Stomach (tissue), 8 donors: ENCODE measurements at regions not wholly inside any gene's neighbourhood (a gene's known extent, or its start where the extent isn't known, plus 50 kb on each side); places are given as distances from the start of the nearest gene placed in this dataset.

Experiments
- DNase-seq, 2 donors: peaks; one replicate each; pipeline versions ENCODE4 v3.0.0 to v3.0.0-alpha.2; 2013 to 2019
- H3K27ac ChIP-seq, 5 donors: fragments of 200-600 bp in 4 of 5; sonication (generic) in 4 of 5; one replicate each; pipeline ENCODE4 v1.5.1; 2013 to 2019; ENCODE audit warnings: mild to moderate bottlenecking in 1 of 5, moderate library complexity in 1 of 5
- H3K27me3 ChIP-seq, 3 donors: fragments of 200-600 bp; sonication (generic); one replicate each; pipeline ENCODE4 v1.5.1; 2017 to 2019; ENCODE audit warnings: mixed run types in 1 of 3
- H3K36me3 ChIP-seq, 4 donors: fragments of 200-600 bp; sonication (generic); 1 replicate in 3 of 4; 2 replicates in 1 of 4; pipeline ENCODE4 v1.5.1; 2016 to 2019
- H3K4me1 ChIP-seq, 4 donors: fragments of 200-600 bp; sonication (generic); one replicate each; pipeline ENCODE4 v1.5.1; 2016 to 2019
- H3K4me3 ChIP-seq, 4 donors: fragments of 200-600 bp; sonication (generic) in 3 of 4; one replicate each; pipeline ENCODE4 v1.5.1; 2016 to 2019; ENCODE audit warnings: mild to moderate bottlenecking in 1 of 4
- H3K9me3 ChIP-seq, 4 donors: fragments of 200-600 bp; sonication (generic); one replicate each; pipeline ENCODE4 v1.5.1; 2016 to 2019
- CTCF ChIP-seq, 7 experiments: fragments of 450-650 bp in 4 of 7; fragments of 200-600 bp in 3 of 7; sonication (generic) in 3 of 7; IDR thresholded peaks; one replicate each; pipeline ENCODE4 v1.5.1; 2016 to 2019; ENCODE audit warnings: antibody characterized with exemption in 7 of 7, control low read depth in 2 of 7, mild to moderate bottlenecking in 1 of 7
- EP300 ChIP-seq: sonication (generic); formaldehyde crosslinking; IDR thresholded peaks from one replicate; pipeline ENCODE4 v1.6.1; 2017; ENCODE audit warnings: antibody characterized with exemption
- POLR2A ChIP-seq, 4 donors: fragments of 450-650 bp; IDR thresholded peaks; one replicate each; pipeline ENCODE4 v1.6.1; 2016; ENCODE audit warnings: antibody characterized with exemption in 4 of 4, control low read depth in 2 of 4, mild to moderate bottlenecking in 1 of 4, moderate library complexity in 1 of 4
- POLR2AphosphoS5 ChIP-seq, 3 donors: sonication (generic); formaldehyde crosslinking; IDR thresholded peaks; one replicate each; pipeline ENCODE4 v1.6.1; 2016; ENCODE audit warnings: antibody characterized with exemption in 3 of 3
- WGBS, 5 donors: extraction: QIAGEN DNeasy Blood & Tissue Kit in 3 of 5; methylation state at CpG; one replicate each; pipeline versions ENCODE4 v1.1.5 to v1.1.7; 2013 to 2018; 5-methylcytosine and 5-hydroxymethylcytosine counted together
- intact Hi-C: fragments of 100-400 bp; cut with DNase I; formaldehyde crosslinking; loops from one replicate; pipeline ENCODE4 v1.15.1; 2023; ENCODE audit warnings: low total_unique reads
- donor health status: healthy with polysubstance abuse.
- donor health status: Bipolar disorder and iron deficiency.
- donor health status: healthy.

- intact Hi-C loops: no loop called here
Measured at GRCh38 chr7:25860275-25861163, 291.5 kb upstream of the NFE2L3 start.

GRCh38 chr7:25861164-25861496 is 290.9 kb upstream of the NFE2L3 start:
- Histone ChIP-seq H3K27ac (no peak overlapping the region), H3K4me3 (no peak overlapping the region), H3K27me3 (peaks cover 39 to 100% (median 98%) of the 10 kb centered on the region in 3 donors), H3K4me1 (peaks cover 0 to 40% (median 24%) of the 10 kb centered on the region in 4 donors), H3K36me3 (no peaks in the 10 kb centered on the region), H3K9me3 (peaks cover 6 to 66% (median 43%) of the 10 kb centered on the region in 4 donors)
- intact Hi-C loops: no loop called here
- TF ChIP-seq EP300: no peak
- no peak for TF ChIP-seq POLR2AphosphoS5 (IDR thresholded peaks at IDR 0.05)
- no peak for TF ChIP-seq POLR2A (IDR thresholded peaks at IDR 0.05)
- TF ChIP-seq CTCF (IDR thresholded peaks at IDR 0.05): no peak
- 17 to 27% (median 20%) methylated on average over 7 of the region's 7 CpGs for WGBS, 5 donors
- DNase-seq: no peak

More at GRCh38 chr7:25860275-25861163, 291.5 kb upstream of the NFE2L3 start:
- Histone ChIP-seq H3K4me3 (no peak overlapping the region), H3K27ac (no peak overlapping the region), H3K36me3 (no peaks in the 10 kb centered on the region), H3K9me3 (peaks cover 6 to 70% (median 43%) of the 10 kb centered on the region in 4 donors), H3K27me3 (peaks cover 36 to 100% (median 100%) of the 10 kb centered on the region in 3 donors), H3K4me1 (peaks cover 0 to 41% (median 24%) of the 10 kb centered on the region in 4 donors)
- no peak for TF ChIP-seq CTCF (IDR thresholded peaks at IDR 0.05)
- TF ChIP-seq POLR2A (IDR thresholded peaks at IDR 0.05): no peak
- TF ChIP-seq POLR2AphosphoS5 (IDR thresholded peaks at IDR 0.05): no peak
- no peak for TF ChIP-seq EP300
- WGBS, 5 donors: 11 to 24% (median 19%) methylated on average over 36 of the region's 36 CpGs
- DNase-seq: peak in 1 of 2 donors; percentile 61

- H3K27me3 ChIP-seq: peaks cover 44 to 100% (median 98%) of the 10 kb centered on the region in 3 donors
- peak overlapping the region in 1 of 4 donors; percentile 37 for H3K4me3 ChIP-seq
- no peak overlapping the region for H3K27ac ChIP-seq
- H3K9me3 ChIP-seq: peaks cover 6 to 60% (median 43%) of the 10 kb centered on the region in 4 donors
- 8 to 14% (median 11%) methylated on average over 15 of the region's 15 CpGs for whole genome bisulfite sequencing, 5 donors
- TF ChIP-seq EP300: no peak
- no peak for TF ChIP-seq POLR2AphosphoS5 (IDR thresholded peaks at IDR 0.05)
- no peak for TF ChIP-seq POLR2A (IDR thresholded peaks at IDR 0.05)
- TF ChIP-seq CTCF (IDR thresholded peaks at IDR 0.05): no peak
- H3K4me1 ChIP-seq: peaks cover 0 to 34% (median 21%) of the 10 kb centered on the region in 4 donors
- no peak for DNase-seq
- H3K36me3 ChIP-seq: no peaks in the 10 kb centered on the region
- intact Hi-C loops: no loop called here
Measured at GRCh38 chr7:25861601-25862260, 290.3 kb upstream of the NFE2L3 start.

- intact Hi-C loops: no loop called here
- no peak overlapping the region for H3K27ac ChIP-seq
Measured at GRCh38 chr7:25862261-25863004, 289.6 kb upstream of the NFE2L3 start.

More at GRCh38 chr7:25862261-25863004, 289.6 kb upstream of the NFE2L3 start:
- TF ChIP-seq POLR2A (IDR thresholded peaks at IDR 0.05) (no peak), POLR2AphosphoS5 (IDR thresholded peaks at IDR 0.05) (no peak), CTCF (IDR thresholded peaks at IDR 0.05) (no peak), EP300 (no peak)
- no peaks in the 10 kb centered on the region for H3K36me3 ChIP-seq
- peak; percentile 71 to 99 for DNase-seq
- H3K9me3 ChIP-seq: peaks cover 6 to 53% (median 40%) of the 10 kb centered on the region in 4 donors
- peak overlapping the region in 3 of 4 donors; percentile 4 to 37 (median 19) for H3K4me3 ChIP-seq
- peaks cover 44 to 100% (median 98%) of the 10 kb centered on the region in 3 donors for H3K27me3 ChIP-seq
- 2 to 5% (median 4%) methylated on average over 34 to 45 of the region's 45 CpGs for WGBS, 5 donors
- H3K4me1 ChIP-seq: peaks cover 0 to 27% (median 16%) of the 10 kb centered on the region in 4 donors
